ENCODE measurements at regions not wholly inside any gene's neighbourhood (a gene's known extent, or its start where the extent isn't known, plus 50 kb on each side); places are given as distances from the start of the nearest gene placed in this dataset.

GRCh38 chr3:188949996-188950395 is 221.8 kb upstream of the TPRG1 start (continued):
- TF ChIP-seq, protein P1, sequence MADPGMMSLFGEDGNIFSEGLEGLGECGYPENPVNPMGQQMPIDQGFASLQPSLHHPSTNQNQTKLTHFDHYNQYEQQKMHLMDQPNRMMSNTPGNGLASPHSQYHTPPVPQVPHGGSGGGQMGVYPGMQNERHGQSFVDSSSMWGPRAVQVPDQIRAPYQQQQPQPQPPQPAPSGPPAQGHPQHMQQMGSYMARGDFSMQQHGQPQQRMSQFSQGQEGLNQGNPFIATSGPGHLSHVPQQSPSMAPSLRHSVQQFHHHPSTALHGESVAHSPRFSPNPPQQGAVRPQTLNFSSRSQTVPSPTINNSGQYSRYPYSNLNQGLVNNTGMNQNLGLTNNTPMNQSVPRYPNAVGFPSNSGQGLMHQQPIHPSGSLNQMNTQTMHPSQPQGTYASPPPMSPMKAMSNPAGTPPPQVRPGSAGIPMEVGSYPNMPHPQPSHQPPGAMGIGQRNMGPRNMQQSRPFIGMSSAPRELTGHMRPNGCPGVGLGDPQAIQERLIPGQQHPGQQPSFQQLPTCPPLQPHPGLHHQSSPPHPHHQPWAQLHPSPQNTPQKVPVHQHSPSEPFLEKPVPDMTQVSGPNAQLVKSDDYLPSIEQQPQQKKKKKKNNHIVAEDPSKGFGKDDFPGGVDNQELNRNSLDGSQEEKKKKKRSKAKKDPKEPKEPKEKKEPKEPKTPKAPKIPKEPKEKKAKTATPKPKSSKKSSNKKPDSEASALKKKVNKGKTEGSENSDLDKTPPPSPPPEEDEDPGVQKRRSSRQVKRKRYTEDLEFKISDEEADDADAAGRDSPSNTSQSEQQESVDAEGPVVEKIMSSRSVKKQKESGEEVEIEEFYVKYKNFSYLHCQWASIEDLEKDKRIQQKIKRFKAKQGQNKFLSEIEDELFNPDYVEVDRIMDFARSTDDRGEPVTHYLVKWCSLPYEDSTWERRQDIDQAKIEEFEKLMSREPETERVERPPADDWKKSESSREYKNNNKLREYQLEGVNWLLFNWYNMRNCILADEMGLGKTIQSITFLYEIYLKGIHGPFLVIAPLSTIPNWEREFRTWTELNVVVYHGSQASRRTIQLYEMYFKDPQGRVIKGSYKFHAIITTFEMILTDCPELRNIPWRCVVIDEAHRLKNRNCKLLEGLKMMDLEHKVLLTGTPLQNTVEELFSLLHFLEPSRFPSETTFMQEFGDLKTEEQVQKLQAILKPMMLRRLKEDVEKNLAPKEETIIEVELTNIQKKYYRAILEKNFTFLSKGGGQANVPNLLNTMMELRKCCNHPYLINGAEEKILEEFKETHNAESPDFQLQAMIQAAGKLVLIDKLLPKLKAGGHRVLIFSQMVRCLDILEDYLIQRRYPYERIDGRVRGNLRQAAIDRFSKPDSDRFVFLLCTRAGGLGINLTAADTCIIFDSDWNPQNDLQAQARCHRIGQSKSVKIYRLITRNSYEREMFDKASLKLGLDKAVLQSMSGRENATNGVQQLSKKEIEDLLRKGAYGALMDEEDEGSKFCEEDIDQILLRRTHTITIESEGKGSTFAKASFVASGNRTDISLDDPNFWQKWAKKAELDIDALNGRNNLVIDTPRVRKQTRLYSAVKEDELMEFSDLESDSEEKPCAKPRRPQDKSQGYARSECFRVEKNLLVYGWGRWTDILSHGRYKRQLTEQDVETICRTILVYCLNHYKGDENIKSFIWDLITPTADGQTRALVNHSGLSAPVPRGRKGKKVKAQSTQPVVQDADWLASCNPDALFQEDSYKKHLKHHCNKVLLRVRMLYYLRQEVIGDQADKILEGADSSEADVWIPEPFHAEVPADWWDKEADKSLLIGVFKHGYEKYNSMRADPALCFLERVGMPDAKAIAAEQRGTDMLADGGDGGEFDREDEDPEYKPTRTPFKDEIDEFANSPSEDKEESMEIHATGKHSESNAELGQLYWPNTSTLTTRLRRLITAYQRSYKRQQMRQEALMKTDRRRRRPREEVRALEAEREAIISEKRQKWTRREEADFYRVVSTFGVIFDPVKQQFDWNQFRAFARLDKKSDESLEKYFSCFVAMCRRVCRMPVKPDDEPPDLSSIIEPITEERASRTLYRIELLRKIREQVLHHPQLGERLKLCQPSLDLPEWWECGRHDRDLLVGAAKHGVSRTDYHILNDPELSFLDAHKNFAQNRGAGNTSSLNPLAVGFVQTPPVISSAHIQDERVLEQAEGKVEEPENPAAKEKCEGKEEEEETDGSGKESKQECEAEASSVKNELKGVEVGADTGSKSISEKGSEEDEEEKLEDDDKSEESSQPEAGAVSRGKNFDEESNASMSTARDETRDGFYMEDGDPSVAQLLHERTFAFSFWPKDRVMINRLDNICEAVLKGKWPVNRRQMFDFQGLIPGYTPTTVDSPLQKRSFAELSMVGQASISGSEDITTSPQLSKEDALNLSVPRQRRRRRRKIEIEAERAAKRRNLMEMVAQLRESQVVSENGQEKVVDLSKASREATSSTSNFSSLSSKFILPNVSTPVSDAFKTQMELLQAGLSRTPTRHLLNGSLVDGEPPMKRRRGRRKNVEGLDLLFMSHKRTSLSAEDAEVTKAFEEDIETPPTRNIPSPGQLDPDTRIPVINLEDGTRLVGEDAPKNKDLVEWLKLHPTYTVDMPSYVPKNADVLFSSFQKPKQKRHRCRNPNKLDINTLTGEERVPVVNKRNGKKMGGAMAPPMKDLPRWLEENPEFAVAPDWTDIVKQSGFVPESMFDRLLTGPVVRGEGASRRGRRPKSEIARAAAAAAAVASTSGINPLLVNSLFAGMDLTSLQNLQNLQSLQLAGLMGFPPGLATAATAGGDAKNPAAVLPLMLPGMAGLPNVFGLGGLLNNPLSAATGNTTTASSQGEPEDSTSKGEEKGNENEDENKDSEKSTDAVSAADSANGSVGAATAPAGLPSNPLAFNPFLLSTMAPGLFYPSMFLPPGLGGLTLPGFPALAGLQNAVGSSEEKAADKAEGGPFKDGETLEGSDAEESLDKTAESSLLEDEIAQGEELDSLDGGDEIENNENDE (IDR thresholded peaks at IDR 0.05; ENCODE audit: insufficient replicate concordance, low read length), result no peak
- TF ChIP-seq TAF1 (IDR thresholded peaks at IDR 0.05; ENCODE audit: low read depth, low read length) (no peak), KDM5A (IDR thresholded peaks at IDR 0.05; ENCODE audit: low read length) (no peak), RFX5 (IDR thresholded peaks at IDR 0.05; ENCODE audit: borderline replicate concordance, low read depth, low read length) (no peak), BCL11A (IDR thresholded peaks at IDR 0.05; ENCODE audit: low read depth in 2 of 2, low read length in 2 of 2) (no peak)
